Lower leg skin (tissue), 3 donors: ENCODE measurements at regions not wholly inside any gene's neighbourhood (a gene's known extent, or its start where the extent isn't known, plus 50 kb on each side); places are given as distances from the start of the nearest gene placed in this dataset.

Source experiments
- CTCF ChIP-seq, 3 donors: fragments of 450-650 bp; IDR thresholded peaks; one replicate each; pipeline ENCODE4 v1.5.1; 2016; ENCODE audit warnings: antibody characterized with exemption in 3 of 3, mild to moderate bottlenecking in 3 of 3, moderate library complexity in 2 of 3
- POLR2A ChIP-seq, 2 donors: fragments of 450-650 bp; IDR thresholded peaks; one replicate each; pipeline ENCODE4 v1.6.1; 2016 to 2017; ENCODE audit warnings: antibody characterized with exemption in 2 of 2, mild to moderate bottlenecking in 1 of 2, moderate library complexity in 1 of 2

GRCh38 chr4:31106419-31106818 lies 386.2 kb downstream of the PCDH7 start:
- TF ChIP-seq CTCF (IDR thresholded peaks at IDR 0.05), result no peak
- no peak for TF ChIP-seq POLR2A (IDR thresholded peaks at IDR 0.05)
